ENCODE measurements at regions not wholly inside any gene's neighbourhood (a gene's known extent, or its start where the extent isn't known, plus 50 kb on each side); places are given as distances from the start of the nearest gene placed in this dataset.
A peak's percentile ranks its signal among the peaks of the same experiment; 100 is the strongest.
"Not testable (repeated sequence)": the region's sequence is repeated elsewhere in the genome, so short reads cannot be mapped to it uniquely, and the experiment has no call there.

- DNase-seq = peak; percentile 97
Measured at GRCh38 chr5:14929293-14930065, 57.9 kb upstream of the ANKH start.

- peak; percentile 94 for DNase-seq
Measured at GRCh38 chr5:14928661-14929060, 57.1 kb upstream of the ANKH start.

- no peak for DNase-seq
Measured at GRCh38 chr5:14925326-14925725, 53.7 kb upstream of the ANKH start.

DNA sequence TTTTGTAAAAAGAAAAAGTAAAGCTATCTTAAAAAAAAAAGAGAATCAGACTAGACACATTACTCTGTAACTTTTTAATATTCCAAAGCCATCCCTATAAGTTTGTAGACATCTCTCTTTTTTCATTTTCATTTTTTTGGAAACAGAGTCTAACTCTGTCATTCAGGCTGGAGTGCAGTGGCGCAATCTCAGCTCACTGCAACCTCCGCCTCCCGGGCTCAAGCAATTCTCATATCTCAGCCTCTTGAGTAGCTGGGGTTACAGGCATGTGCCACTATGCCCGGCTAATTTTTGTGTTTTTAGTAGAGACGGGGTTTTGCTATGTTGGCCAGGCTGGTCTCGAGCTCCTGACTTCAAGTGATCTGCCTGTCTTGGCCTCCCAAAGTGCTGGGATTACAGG lies 51.4 kb upstream of the ANKH start:
- DNase-seq = not testable (repeated sequence)

- no peak for DNase-seq
Measured at GRCh38 chr5:14922456-14922855, 50.9 kb upstream of the ANKH start.
